AG09309 (cell line): ENCODE measurements at regions not wholly inside any gene's neighbourhood (a gene's known extent, or its start where the extent isn't known, plus 50 kb on each side); places are given as distances from the start of the nearest gene placed in this dataset.
"Not testable (repeated sequence)": the region's sequence is repeated elsewhere in the genome, so short reads cannot be mapped to it uniquely, and the experiment has no call there.

Experiments used
- DNase-seq: peaks from one replicate; pipeline ENCODE4 v3.0.0-alpha.2; 2010; ENCODE audit warnings: low read depth
- H3K4me3 ChIP-seq: 2 replicates; pipeline ENCODE4 v1.5.1; 2011; ENCODE audit warnings: mild to moderate bottlenecking, low read depth, low read length, moderate library complexity; ENCODE audit not compliant: control insufficient read depth
- TF ChIP-seq, protein P1 (sequence below): IDR thresholded peaks from 2 replicates; pipeline ENCODE4 v1.5.1; 2011; ENCODE audit warnings: mild to moderate bottlenecking, low read depth, low read length, inconsistent platforms; ENCODE audit not compliant: insufficient read depth, control insufficient read depth; ENCODE audit errors: missing control alignments

GRCh38 chr2:239593455-239593854 lies 192.6 kb upstream of the HDAC4 start:
- no peak for DNase-seq
- no peak overlapping the region for H3K4me3 ChIP-seq
- TF ChIP-seq, protein P1, sequence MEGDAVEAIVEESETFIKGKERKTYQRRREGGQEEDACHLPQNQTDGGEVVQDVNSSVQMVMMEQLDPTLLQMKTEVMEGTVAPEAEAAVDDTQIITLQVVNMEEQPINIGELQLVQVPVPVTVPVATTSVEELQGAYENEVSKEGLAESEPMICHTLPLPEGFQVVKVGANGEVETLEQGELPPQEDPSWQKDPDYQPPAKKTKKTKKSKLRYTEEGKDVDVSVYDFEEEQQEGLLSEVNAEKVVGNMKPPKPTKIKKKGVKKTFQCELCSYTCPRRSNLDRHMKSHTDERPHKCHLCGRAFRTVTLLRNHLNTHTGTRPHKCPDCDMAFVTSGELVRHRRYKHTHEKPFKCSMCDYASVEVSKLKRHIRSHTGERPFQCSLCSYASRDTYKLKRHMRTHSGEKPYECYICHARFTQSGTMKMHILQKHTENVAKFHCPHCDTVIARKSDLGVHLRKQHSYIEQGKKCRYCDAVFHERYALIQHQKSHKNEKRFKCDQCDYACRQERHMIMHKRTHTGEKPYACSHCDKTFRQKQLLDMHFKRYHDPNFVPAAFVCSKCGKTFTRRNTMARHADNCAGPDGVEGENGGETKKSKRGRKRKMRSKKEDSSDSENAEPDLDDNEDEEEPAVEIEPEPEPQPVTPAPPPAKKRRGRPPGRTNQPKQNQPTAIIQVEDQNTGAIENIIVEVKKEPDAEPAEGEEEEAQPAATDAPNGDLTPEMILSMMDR: no peak

GRCh38 chr2:239592629-239593290 lies 191.9 kb upstream of the HDAC4 start:
- H3K4me3 ChIP-seq, DNase-seq: not testable (repeated sequence)

- TF ChIP-seq, protein P1: no peak
- H3K4me3 ChIP-seq: no peak overlapping the region
- no peak for DNase-seq
Observed at GRCh38 chr2:239590995-239591915, 190.4 kb upstream of the HDAC4 start.

GRCh38 chr2:239590276-239590675 lies 189.5 kb upstream of the HDAC4 start:
- TF ChIP-seq, protein P1: no peak
- no peak overlapping the region for H3K4me3 ChIP-seq
- no peak for DNase-seq

DNA sequence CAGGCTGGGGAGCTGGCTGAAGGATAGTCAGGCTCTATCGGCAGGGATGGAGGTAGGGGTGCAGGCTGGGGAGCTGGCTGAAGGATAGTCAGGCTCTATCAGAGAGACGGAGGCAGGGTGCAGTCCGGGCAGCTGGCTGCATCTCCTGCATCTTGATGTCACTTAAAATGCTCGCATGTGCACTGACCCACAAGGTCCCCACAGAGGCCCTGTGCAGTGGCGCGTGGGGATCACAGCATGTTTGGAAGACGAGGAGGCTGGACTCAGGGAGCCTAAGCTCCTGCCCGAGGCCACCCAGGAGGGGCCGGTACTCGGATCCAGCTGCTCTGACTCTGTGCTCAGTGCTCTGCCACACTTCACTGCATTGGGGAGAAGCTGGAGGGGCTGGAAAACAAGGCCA lies 189.0 kb upstream of the HDAC4 start:
- H3K4me3 ChIP-seq: no peak overlapping the region
- TF ChIP-seq, protein P1: no peak
- DNase-seq: no peak

DNA sequence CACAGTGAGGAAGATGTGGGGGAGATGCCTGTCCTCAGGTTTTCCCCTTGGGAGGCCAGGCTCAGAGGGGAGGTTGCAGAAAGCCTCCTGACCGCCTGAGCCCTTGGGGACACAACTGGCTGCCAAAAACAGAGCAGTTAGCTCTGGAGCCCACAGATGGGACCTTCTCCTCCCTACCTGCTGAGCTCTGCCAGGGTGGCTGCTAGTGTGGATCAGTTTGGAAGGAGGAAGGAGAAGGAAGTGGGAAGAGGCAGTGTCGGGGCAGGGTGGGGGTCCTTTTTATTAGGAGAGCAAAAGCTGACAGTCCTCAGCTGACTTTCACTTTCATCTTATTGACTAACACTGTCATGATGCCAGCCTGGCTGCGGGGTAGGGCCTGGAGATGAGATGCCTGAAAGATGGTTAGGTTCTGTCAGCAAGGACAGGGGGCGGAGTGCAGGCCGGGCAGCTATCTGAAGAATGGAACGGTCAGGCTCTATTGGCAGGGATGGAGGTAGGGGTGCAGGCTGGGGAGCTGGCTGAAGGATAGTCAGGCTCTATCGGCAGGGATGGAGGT lies 188.5 kb upstream of the HDAC4 start:
- TF ChIP-seq, protein P1: no peak
- no peak overlapping the region for H3K4me3 ChIP-seq
- DNase-seq: no peak
